HG03103 (cell line): ENCODE measurements at regions not wholly inside any gene's neighbourhood (a gene's known extent, or its start where the extent isn't known, plus 50 kb on each side); places are given as distances from the start of the nearest gene placed in this dataset.
"Not testable (repeated sequence)": the region's sequence is repeated elsewhere in the genome, so short reads cannot be mapped to it uniquely, and the experiment has no call there.

Experiments used
- ATAC-seq: cut with Tn5 transposase; IDR thresholded peaks from one replicate; pipeline ENCODE4 v1.9.1; 2021; ENCODE audit warnings: low read depth; ENCODE audit not compliant: unreplicated experiment

DNA sequence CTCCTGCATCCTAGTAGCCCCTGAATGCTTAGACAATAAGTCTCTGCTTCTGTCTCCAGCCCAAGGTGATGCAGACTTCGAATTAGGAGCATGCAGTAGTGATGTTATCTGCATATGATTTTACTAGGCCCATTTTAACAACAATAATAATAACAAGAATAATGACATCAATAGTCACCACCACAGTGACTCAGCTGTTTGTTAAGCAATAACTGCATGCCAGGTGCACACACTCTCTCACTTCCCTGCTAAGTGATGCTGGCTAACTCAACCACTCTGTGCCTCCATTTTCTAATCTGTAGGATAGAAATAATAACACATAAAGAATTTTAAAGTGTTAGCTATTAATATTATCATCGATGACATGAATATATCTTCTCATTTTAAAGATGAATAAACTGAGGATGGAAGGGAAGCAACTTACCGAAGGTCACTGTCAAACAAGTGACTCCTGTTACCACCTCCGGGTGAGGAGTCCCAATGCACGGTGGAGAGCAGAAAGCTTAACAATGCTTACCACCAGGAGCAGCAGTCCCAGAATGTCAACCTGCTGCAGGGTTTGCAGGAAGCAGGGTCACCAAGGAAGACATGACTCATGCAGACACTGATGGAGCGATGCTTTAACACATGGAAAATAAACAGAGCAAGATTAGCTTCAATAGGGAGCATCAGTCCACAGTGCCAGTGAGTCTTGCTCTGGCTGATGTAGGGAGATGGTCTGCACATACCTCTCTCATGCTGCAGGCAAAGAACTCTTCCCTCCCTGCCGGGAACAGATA, 290.2 kb downstream of the SPATA17 start:
- ATAC-seq: no peak

DNA sequence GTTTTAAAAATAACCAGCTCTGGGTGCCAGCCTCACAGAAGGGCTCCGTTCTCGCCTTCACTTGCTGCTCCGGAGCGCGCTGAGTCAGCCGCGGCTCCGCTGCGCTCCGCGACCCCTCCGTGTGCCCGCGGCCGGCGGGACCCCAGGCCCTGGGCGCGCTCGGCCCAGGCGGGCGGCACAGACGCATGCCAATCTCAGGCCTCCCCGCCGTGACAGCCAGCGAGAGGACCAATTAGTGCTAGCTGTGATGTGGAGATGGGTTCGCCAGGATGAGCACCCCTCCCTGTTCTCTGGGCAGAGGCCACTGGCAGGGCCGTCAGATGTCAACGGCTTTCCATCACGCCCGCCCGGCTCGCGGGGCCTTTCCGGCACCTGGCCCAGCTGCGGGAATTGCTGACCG, 293.8 kb downstream of the SPATA17 start:
- no peak for ATAC-seq

DNA sequence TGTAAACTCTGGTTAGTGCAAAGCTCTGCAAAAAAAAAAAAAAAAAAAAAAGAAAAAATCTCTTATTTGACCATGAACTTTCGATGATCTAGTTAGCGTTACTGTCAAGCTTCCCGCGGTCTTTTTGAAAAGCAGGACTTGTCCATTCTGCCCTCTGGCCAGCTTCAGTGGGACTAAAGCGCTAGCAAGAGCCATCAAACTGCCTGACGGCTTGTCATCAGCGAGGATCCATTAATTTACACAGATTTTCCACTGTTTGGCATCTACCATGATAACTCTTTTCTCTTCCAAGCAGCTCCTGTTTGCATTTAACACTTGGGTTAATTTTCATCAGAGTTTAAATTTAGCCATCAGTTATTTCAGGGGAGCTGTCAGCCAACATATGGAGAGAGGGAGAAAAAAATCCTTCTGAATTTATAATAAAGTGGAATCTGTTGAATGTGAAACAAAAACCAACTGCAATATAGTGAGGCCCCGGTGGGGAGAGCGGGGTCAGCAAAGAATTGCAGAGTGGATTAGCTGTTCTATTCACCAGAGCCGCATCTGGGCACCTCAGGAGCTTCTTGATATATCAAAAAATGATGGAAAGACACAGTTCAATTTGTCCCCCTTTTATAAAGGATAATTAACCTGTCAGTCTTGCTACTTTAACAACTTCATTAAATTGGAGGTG, 298.2 kb downstream of the SPATA17 start:
- no peak for ATAC-seq

DNA sequence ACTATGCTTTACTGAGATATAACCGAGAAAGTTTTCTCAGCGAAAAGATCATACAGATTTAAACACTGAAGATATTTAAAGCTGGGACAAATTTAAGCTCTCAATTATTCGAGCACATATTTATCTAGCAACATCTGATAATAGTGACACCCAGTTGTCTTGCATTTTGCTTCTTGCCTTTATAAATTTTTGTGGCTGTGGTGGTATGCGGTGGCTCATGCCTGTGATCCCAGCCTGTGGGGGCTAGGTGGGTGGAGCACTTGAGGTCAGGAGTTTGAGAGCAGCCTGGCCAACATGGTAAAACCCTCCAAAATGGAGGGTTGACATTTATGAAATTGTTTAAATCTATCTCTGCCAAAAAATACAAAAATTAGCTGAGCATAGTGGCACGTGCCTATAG, 312.2 kb downstream of the SPATA17 start:
- no peak for ATAC-seq

DNA sequence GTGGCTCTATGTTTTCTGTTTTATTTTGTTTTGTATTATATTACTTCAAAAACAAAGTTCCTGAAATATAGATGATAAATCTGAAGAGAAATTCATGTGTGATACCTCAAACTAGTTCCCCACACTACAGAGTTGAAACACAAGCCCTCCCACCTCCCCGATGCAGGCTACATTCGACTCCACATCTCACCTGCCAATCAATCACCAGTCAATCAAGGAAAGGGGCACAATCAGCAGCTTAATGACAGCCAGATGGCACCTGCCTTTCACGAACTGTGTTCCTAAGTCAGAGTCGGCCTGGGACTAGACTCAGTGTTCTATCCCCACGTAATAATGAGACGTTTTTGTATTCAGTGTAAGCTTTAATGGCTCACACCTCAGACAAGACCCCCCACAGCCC, 313.4 kb downstream of the SPATA17 start:
- ATAC-seq: no peak

DNA sequence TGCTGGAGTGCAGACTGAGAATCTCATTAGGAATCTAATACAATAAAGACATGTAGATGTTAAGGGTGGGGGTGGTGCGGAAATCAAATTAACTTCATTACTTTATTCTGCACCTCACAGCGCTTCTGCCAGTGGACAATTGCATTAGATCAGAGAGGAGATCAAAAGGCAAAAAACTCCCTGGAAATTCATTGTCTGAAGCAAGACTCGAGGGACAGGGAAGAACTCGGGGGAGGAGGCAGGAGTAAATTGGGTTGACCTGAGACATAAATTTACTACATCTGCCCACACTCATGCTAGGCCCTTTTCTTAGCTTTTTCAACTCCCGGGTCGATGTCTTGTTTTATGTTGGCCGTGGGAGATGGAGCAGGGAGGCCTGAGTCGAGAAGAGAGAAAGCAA, 315.4 kb downstream of the SPATA17 start:
- ATAC-seq: no peak

DNA sequence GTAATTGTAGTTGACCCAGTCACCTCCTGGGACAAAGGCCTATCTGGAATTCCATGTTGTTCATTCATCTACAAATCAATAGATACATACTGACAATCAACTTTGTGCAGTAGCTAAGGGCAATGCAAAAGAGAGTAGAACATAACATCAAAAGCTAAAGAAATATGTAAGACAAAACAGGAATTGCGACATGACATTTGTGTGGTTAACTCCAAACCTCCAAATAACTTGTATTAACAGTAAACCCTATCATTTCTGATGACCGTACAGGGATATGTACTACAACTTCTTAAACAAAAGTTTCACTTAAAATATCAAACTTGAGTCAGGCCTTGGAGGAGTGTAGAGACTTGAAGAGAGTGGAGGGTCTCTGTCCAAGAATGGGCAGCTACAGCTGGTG, 317.6 kb downstream of the SPATA17 start:
- no peak for ATAC-seq

DNA sequence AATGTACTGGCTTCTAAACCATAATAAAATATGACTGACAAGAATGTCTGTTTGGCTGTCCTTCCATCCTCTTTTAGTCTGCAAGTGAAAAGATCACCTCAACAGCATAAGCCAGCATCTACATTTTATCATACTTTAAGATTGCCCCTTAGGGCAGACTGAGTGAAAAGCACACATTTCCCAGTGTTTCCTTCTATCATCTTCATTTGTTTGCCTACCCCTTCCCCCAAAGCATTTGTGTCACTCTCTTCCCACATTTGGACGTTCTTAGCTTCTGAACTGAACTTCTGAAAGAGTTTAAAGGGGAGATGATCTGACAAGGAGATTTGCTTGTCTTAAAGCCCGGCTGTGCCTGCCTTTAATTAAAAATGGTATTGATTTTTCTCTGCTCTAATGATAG, 322.2 kb downstream of the SPATA17 start:
- ATAC-seq: no peak

DNA sequence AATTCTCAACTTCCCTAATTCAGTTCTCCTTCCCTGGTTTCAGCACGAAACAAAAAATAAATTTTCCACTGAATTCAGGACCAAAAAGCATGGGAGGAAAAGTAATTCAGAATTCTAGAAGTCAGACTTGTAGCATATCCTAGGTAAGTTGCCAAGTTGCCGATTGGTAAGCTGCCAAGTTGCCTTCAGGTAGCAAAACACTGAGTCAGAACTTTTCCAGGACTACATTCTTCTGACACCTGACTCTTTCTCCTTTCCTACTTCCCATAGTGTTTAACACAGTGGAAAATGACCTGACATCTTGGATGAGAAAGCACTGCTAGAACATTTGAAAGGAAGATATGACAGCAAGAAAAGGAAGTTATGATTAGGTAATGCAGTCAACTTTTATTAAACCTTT, 322.8 kb downstream of the SPATA17 start:
- no peak for ATAC-seq

DNA sequence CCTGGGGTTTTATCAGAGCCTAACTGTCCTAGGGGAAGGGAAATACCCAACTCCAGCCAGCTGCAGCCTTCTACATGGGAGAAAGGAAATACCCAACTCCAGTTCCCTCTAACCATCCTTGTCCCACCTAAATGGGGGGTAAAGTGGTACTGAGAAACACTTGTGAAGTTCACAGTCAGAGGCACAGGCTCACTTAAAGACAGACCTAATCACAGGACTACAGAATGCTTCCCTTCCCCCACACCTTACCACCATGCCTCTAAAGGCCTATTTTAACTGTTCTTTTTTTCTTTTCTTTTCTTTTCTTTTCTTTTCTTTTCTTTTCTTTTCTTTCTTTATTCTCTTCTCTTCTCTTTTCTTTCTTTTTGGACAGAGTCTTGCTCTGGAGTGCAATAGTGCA, 324.6 kb downstream of the SPATA17 start:
- ATAC-seq: no peak

DNA sequence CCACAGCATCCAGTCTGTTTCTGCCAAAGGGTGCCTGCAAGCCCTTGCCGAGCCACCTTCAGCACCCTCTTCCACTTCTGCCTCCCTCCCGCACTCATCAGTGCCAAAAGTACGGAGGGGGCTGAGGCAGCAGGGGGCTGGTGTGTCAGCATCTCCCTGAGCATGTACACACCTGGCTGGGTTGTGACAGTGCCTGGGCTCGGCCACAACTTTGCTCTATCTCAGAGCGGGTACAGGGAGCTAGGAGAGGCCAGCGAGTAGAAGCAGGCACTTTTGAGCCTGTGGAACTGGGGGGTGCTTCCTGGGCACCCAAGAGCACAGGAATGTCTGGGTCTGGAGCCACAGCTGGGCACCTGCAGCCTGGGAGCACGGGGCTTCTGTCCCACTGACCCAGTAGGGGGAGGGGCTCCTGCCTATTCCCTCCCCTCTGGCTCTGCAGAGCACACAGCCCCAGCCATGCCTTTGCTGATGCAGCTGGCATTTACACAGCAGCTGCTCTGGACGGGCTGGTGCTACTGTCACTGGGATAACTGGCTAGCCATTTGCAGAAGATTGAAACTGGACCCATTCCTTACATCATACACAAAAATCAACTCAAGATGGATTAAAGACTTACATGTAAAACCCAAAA, 319.8 kb upstream of the RRP15 start:
- ATAC-seq: no peak

DNA sequence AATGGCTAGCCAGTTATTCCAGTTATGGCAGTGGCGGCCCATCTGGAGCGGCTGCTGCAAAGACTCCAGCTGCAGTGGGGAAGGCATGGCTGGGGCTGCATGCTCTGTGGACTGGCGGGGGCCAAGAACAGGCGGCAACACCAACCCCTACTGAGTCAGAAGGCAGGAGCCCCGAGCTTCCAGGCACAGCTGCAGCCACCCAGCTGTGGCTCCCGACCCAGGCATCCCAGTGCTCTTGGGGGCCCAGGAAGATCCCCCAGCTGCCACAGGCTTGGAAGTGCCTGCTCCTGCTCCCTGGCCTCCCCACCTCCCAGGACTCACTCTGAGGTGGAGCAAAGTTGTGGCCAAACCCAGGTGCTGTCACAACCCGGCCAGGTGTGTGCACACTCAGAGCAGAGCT, 317.0 kb upstream of the RRP15 start:
- no peak for ATAC-seq

DNA sequence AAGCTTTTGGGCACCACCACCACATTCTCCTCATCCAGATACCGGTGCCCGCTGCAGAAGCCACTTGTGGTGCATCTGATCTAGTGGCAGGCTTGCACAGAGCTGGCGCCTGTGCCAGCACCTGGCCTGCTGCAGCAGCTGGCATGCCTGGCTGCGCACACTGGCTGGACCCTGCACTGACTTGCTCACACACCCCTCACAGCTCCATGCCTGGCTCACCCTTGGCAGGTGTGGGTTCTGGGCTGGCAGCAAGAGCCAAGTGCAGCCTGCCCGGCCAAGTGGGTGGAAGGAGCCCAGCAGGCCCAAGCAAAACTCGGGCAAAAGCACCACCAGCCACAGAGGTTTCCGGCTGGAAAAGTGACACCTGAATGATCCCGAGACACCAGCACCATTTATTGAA, 315.7 kb upstream of the RRP15 start:
- ATAC-seq: no peak

DNA sequence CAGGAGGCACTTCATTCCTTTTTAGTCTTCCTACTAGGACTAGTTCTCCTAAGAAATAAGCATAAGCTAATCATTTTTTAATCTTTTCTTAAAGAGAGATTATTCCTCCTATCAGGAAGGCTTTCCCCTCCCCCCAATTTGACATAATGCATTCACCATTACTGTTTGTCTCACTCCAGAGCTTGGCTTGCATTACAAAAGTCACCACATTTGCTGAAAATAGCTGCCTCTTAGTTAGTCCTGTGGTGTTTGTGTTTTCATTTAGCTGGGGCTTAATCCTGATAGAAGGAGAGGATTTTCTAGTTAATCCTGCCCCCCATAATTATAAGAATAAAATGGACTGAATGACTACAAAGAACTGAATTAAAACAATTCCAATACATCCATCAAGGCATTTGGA, 307.1 kb upstream of the RRP15 start:
- no peak for ATAC-seq

DNA sequence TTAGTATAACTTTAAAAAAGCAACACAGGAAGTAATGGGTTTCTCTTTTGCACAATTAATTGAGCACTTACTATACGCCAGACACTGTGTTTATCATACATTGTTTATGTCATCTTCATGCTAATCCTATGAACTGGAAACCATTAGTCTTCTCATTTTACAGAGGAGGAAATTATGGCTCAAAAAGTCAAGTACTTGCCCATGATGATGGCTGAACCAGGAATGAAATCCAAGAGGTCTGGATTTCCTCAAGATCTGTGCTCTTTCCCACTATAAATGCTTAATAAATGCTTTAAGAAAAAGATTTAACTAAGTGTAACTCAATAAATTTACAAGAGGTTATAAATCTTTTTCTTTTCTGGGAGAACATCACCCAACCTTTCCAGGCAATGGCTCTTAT, 303.7 kb upstream of the RRP15 start:
- ATAC-seq: no peak

DNA sequence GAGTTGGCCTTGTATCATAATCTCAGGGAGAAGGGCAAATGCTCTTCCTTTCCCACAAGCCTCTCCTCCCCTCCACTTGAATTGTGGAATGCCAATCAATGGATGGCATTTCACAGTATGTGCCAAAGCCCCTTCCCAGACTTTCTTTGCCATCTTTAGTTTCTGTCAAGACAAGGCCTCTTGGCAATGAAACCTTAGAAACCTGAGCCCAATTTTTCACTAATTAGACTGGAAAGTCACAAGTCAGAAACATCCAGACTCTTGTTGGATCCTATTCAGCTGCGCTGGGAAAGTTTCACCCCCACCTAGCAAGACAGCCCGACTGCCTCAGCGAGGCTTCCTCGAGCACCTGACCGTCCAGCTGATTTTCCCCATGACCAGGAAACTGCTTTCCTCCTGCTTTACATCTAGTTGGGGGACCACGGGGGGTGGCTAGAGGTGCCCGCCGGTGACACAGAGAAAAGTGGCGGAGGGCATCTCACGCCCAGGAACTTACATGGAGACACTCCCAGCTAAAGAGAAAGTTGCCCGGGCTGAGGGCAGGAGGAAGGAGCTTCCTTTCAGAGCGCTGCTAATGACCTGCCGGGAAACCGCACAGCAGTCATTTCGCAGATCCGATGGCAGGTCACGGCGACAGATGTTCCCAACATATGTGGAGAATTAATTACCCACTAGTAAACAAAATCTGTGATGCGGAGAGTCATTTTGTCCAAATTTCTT, 302.6 kb upstream of the RRP15 start:
- ATAC-seq: no peak

DNA sequence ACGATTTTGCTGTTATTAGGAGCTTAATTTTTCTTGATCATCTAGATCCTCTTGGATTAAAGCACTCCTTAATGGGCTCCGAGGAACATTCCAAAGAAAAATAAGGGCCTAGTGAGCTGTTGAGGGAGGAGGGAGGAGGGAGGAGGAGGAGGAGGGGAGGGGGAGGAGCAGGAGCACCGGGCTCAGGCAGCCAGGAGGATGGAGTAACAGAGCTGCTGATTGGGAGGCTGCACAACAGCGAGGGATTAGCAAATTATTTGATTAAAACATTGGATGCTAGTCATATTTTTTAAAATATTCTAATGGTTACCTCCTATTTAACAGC, 302.1 kb upstream of the RRP15 start:
- ATAC-seq: no peak

DNA sequence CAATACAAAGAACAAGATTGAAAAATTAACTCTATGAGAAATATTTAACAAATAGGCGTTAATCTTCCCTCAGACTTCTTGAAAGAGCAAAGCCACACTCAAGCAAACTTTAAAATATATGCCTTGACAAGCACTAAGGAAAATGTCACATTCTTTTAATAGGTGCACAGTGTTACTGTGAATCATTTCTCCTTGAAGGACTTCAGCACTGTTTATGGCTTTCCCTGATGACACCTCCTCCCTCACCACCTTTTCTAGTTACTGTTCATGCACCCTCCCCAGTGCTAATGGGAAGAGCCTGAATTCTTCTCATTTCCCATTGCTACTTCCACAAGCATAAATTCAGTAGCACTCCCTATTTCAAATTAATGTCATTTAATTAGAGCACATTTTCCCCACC, 299.5 kb upstream of the RRP15 start:
- ATAC-seq: no peak

DNA sequence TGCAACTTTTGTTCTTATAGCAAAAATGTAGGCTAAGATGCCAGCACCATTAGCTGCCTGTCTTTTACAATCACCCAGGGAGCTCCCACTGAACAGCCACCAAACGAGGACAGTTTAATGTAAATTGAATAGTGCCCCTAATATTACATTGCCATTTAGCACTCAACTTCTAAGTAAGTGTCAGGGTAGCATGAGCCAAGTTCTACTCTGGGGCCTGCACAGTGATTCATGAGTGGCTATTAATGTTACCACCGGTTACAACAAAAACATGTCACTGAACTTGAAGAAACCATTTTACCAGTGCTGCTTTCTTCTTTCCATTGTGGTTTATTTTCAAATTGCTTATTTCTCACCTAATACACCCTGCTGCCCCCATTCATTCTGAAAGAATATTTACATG, 295.6 kb upstream of the RRP15 start:
- no peak for ATAC-seq

DNA sequence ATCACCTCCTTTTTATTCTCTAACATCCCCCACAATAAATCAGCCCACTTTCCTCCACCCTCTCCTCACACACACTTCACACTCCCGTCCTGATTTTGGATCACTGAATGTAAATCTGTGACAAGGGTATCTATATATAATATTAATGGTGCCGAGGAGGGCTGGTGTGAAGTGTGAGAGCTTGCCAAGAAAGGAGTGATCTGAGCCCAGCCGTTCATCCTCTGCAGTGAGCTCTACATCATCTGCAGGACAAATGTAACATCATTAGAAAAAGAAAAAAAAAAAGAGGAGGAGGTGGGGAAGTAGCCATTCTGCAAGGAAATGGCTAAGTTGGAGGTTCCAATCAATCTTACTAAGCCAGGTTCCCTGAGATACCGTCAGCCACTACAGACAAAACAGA, 291.7 kb upstream of the RRP15 start:
- ATAC-seq: no peak

DNA sequence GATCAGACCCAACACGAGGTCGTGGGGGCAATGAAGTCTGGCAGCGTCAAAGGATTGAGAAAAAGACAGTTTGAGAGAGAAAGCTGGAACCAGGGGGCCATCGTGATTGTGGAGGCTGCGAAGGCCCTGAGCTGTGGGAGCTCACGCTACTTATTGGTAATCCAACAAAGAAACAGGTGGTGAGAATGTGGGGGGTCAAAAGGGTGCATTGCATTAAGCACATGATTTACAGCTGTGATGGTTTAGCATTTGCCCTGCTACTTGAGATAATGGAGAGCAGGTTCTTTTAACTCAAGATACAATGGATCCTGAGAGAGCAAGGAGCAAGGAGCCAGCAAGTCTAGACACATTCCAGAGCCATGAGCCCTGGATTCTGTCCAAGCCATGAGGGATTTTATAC, 276.8 kb upstream of the RRP15 start:
- ATAC-seq: not testable (repeated sequence)
